ENCODE measurements at regions not wholly inside any gene's neighbourhood (a gene's known extent, or its start where the extent isn't known, plus 50 kb on each side); places are given as distances from the start of the nearest gene placed in this dataset.

GRCh38 chr22:44366372-44367300, 53.9 kb upstream of the SHISAL1 start:
- peak; percentile 75 for DNase-seq

- DNase-seq, result no peak
Observed at GRCh38 chr22:44365832-44366231, 53.1 kb upstream of the SHISAL1 start.

- DNase-seq, result no peak
Observed at GRCh38 chr22:44365191-44365590, 52.4 kb upstream of the SHISAL1 start.

GRCh38 chr22:44364751-44365130, 52.0 kb upstream of the SHISAL1 start:
- DNase-seq, result no peak

- no peak for DNase-seq
Observed at GRCh38 chr22:44363980-44364750, 51.4 kb upstream of the SHISAL1 start.

- DNase-seq, result no peak
Observed at GRCh38 chr22:44363013-44363979, 50.5 kb upstream of the SHISAL1 start.

GRCh38 chr22:44362249-44363012, 49.7 kb upstream of the SHISAL1 start:
- DNase-seq, result no peak

All from NCI-H146 (cell line).